NCI-H146 treated with DMSO at 0.1 percent for 48 hours (cell line): ENCODE measurements at regions not wholly inside any gene's neighbourhood (a gene's known extent, or its start where the extent isn't known, plus 50 kb on each side); places are given as distances from the start of the nearest gene placed in this dataset.

Experiments used
- DNase-seq: peaks from one replicate; lab custom pipeline; 2025; ENCODE audit not compliant: unreplicated experiment; lab: John Stamatoyannopoulos, UW

DNA sequence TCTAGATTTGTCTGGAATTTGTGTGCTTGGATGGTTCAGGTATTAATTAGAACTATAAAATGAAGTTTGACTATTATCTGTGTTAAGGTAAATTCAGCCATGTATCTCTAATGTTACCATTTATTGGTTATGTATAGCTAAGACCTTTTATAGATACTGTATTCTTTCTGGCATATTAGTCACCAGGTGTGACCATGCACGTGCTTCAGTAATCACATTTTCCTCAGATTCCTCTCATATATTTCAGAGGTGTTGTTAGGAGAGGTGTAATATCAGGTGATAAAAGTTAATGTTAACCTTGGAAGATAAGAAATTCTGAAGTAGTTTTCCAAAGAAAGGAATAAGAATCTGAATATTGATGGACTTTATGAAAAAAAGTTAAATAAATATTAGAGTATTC, 194.5 kb upstream of the KHDRBS2 start:
- no peak for DNase-seq

DNA sequence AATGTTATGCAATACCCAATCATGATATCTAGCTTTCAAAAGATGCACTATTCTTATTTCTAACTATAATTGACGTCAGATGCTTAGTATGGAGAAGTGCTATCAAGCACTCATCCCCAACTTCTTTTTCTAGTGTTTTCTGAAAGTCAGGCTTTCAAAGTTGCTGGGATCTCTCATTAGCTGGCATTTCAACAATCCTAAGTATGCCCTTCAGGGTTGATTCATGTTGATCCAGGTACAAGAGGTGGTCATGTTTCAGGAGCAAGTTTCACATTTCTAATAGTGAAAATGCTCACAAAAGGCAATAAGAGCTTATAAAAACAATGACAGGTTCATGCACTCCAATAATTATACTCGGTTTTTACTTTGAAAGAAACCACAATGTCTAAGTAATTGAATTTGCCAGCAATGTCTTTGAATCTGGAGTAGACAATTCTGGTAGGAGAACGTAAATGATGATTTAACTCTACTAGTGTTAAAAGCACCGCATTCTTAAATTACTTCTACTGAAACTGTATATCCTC, 193.7 kb upstream of the KHDRBS2 start:
- DNase-seq, result no peak

DNA sequence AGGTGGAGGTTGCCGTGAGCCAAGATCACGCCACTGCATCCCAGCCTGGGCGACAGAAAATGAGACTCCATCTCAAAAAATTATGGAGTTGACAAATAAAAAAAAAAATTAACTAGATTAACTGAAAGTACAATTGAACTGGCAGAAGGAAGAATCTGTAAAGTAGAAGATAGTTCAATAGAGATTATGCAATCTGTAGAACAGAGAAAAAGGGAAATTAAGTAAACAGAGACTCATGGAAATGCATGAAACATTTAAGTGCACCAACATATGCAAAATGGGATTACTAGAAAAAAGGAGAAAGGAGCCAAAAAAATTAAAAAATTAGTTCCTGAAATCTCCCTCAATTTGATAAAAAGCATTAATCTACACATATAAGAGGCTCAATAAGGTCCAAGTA, 188.8 kb upstream of the KHDRBS2 start:
- no peak for DNase-seq

DNA sequence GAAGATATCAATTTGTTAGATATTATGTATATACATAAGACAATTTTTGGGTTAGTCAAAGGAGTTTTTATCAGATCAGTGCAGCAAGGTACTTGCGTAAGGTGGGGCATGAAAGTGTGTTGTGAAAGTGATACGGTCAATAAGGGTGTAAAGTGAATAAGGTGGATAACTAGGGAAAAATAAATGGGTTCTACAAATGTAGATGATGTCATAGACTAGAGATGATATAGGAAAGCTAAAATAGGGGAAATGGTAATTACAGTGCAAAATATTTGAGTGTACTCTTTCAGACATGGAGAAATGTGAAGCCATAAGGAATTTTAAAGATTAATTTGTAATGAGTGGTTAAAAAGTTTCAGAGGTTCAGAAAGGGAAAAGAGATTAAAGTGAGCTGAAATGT, 180.6 kb upstream of the KHDRBS2 start:
- DNase-seq, result no peak

DNA sequence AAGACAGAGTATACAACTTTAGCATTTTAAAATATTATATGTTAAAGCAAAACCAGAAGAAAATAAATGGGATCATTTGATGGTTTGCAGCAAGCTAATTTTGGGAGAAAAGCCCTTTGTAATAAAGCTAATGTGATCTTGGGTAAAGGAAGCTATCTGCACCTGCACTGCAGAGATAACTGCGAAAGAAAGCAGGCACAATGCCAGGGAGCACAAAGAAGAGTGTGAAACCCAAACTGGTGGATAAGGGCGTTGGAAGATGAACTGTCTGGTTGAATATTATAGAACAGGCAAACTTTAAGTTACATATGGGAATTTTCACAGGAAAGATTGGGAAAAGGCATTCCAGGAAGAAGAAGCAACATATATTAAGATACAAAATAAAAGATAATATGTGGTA, 179.2 kb upstream of the KHDRBS2 start:
- DNase-seq, result no peak

DNA sequence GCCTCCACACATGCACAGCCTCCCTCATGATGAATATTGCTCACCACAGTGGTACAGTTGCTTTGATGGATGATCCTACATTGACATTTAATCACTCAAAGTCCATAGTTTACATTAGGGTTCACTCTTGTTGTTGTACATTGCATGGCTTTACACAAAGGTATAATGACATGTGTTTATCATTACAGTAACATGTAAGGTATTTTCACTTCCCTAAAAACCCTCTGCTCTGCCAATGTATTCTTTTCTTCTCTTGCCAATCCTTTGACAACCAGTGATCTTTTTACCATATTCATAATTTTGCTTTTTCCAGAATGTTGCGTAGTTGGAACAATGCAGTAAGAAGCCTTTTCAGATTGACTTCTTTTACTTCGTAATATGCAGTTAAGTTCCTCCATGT, 166.6 kb upstream of the KHDRBS2 start:
- no peak for DNase-seq

DNA sequence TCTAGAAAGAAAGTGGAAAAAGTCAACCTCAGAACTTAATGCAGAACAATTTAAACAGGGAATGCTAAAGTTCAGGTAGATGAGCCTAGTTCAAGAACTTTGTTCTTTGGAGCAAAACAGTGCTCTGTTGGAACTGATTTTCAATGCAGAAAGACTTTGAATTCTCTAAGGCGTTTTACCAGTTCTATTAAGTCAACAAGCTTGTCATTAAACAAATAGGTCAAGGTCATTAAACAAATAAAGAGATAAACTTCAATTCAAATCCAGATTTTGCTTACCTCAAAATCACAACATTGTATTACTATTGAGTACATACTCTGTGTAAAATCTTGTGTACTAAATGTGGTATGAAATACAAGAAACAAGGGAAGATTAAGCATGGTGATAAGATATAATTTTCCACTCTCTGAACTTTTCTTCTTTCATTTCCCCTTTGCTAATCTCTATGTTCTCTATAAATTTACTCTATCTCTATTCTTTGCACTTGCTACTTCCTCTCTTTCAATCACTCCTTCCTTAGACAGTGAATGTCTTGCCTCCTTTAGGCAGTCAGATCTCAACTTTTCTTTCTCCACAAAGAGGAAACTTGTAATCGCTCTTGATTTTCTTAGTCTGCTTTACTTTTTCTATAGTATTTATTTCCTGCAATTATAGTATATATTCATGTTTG, 160.8 kb upstream of the KHDRBS2 start:
- no peak for DNase-seq

DNA sequence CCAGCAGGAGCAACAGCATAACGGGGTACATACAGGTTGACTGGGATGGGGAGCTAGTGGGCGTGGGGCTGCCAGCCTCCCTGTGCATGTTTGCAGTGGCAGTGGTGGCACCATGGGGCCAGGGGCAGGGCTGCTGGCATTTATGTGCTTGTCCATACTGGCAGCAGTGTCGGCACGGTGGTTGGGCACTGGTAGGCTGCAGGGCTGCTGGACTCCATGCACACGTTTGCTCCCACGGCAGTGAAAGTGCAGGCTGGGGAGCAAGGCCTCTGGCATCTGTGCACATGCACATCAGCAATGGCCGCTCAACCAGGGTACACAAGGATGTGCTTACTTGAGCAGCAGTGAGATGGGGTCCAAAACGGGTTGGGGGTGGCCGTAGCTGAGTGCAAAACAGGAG, 159.5 kb upstream of the KHDRBS2 start:
- no peak for DNase-seq

DNA sequence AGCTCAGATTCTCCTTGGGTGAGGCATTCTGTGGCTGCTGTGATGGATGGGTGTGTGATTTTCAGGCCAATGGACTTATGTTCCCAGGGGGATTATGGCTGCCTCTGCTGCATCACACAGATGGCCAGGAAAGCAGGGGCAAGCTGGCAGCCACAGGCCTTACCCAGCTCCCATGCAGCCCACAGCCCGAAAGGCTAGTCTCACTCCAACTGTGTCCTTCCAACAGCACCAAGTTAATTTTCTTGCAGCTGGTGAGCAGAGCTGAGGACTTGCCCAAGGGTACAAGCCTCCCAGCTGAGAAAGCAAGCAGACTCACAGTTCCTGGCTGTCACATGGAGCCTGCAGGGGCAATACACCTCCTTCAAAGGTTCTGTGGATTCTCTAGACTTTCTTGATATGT, 155.2 kb upstream of the KHDRBS2 start:
- DNase-seq, result no peak

DNA sequence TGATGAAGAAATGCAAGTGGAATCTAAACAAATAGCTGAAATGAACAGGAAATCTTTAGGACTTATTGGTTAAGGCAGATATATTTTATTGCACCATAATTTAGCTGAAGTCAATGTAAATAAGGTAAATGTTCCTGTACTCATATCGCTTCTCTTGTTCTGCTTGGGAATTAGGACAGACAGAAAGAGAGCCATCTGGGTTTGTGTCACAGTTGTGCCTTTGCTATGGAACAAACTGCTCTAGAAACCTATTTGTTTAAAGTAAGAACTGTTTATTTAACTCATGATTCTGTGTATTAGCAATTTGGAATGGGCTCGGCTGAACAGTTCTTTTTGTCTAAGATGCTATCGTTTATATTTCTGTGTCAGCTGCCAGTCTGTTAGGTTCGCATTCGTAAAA, 143.8 kb upstream of the KHDRBS2 start:
- DNase-seq, result no peak

DNA sequence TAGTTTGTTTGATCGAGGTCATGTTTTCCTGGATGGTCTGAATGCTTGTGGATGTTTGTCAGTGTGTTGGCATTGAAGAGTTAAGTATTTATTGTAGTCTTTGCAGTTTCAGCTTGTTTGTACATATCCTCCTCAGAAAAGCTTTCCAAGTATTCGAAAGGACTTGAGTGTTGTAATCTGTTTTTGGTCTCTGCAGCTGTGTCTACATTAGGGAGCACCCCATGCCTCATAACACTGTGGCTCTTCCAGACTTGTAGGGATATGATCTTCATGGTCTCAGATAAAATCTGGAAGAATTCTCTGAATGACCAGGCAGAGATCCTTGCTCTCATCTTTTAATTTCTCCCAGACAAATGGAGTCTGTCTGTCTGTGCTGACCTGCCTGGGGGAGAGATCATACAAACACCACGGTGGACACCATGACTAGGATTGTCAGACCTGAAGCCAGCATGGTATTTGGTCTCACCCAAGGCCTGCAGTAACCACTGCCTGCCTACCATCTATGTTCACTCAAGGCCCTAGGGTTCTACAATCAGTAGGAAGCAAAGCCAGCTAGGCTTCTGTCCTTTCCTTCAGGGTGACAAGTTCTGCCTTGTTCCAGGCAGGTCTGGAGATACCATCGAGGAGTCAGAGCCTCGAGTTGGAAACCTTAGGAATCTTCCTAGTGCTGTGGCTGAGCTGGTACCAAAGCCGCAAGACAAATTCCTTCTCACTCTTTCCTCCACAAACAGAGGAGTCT, 114.7 kb upstream of the KHDRBS2 start:
- no peak for DNase-seq

DNA sequence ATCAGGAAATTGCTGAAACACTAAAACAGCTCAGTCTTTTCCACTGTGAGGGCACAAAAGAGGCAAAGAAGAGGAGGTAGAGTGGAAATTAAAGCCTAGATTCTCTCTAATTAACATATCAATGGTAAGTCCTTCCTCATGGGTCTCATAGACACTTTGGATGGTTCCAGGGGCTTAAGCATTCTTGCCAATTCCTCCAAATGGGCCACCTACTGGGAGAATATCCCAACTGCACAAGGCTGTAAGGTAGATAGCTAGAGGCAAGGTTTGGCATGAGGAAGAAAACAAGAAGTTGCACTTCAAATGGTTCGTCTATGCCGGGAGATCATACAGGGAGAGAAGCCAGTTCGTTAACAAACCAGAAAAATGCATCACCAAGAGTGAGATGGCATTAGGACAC, 107.6 kb upstream of the KHDRBS2 start:
- DNase-seq, result no peak

DNA sequence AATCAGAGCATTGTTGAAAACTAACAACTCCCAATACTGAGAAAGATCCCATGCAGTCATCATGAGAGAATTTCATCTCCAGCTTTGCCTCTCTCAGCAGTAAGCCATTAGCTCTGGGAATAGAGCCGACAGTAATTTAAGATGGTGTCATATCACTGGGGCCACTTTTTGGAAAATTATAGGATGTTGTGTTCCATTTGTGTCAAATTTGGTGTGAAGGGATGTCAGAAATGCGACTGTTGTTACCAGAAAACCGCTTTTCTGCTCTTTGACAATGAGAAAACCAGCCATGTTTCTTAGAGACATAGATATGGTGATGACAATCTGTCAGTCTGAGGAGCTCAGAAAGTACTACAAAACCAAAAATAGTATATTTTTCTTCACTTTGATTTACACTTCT, 106.3 kb upstream of the KHDRBS2 start:
- DNase-seq, result no peak

DNA sequence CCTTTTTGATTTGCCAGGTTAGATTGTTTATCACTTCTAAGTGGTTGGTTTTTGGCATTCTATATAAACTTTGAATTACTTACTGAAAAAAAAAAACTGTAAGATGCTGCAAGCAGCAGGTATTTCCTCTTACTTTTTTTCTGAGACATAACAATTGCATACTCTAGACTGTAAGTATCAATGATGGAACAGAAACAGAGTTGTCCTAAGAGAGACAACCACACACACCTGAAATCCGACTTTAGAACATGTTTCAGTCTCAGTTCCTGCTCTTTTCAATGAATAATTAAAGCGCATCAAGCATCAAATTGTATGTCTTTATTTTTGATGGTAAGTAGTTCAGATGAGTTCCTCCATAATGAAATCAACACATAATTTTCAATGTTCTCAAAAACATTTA, 105.3 kb upstream of the KHDRBS2 start:
- DNase-seq, result no peak

DNA sequence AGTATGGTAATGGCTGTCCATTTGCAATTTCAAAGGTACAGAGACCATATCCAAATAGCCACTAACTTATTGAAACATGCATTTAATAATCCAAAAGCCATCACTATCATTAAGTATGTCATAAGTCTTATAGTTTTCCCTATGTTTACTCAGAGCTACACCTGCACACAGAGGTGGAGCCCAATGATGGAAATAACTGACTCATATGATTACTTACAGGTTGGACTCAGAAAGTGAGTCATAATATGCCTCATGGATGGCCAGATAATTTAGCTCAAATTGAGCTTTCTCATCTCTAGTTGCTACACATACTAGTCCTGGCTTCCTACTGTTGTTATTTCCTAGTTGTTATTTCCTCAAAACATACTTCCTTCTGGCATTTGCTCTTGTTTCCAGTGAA, 104.4 kb upstream of the KHDRBS2 start:
- DNase-seq, result no peak

DNA sequence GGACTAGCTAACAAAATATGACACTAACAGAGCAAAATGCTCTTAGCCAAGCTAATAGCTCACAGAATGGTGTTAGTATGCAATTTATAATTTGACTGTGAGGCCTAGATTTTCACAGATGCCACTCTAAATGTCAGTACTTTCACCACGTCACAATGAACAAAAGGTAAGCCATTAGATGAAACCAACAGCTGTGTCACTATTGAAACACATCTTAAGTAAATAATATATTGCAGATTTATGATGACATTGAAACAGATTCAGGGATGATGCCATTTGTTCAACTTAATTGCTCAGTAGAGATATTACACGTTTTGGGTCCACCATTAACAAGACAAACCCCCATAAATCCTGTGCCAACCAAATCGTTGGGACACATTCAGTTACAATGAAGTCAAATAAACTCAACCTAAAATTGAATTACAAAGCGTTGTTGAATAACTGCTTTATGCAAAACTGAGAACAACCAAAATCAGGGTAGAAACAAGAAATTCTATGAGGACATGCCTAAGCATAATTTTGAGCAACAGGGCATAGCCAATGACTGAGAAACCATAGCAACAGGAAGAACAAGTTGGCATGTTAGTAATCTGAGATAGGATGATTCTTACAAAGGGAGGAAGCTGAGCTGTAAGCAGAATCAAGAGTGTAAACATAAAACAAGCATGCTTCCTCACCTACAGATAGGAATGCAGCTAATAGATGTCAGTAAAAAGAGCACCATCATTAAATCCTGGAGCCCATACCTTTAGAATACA, 85.6 kb upstream of the KHDRBS2 start:
- peak; percentile 1 for DNase-seq

DNA sequence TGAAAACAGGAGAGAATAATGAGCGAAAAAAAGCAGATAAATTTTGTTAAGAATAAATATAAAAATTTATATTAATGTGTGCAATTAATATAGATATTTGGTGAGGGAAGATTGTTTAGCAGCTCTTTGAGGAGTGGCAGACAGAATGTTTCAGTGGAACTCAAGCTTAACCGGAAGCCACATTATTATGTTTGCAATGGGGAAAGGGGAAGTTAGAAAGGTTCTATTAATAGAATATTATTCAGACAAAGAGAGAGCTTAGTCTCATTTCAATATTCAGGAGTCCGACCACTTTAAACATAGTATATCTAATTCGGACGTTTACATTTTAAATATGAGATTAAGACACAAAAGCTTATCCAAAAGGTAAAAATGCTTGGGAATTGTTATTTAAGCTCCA, 81.6 kb upstream of the KHDRBS2 start:
- DNase-seq, result no peak

DNA sequence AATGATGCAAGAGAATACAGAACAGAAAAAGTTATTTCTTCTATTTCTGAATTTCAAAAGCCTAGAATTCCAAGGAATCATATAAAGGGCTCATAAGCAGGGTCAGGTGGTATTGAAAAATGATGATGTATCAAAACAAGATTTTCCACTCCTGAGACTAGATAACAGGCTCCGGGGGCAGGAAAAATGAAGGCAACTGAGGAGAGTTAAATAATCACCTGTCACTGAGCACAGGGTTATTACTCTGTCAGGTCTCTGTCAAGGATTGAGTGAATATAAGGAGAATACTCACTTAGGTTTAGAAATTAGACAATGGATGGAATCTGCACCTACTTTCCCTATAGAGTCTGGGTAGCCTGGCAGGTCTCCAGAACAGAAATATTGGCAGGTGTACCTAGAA, 76.1 kb upstream of the KHDRBS2 start:
- no peak for DNase-seq

DNA sequence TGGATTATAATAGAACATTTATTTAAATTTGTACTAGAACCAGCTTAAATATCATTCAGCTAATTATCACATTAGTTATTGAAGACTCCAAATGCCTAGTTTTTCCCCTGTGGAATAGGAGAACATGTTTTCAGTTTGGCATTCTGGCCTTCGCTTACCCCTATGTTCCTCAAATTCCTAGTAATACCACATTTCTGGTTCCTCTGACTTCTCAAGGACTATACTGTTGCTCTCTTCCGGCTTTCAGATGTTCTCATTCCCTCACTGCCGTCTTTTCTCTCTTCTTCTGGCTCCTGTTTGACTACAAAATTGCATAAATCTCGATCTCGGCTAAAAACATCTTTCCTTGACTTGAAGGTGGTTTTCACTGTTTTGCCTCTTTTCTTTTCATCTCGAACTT, 71.8 kb upstream of the KHDRBS2 start:
- no peak for DNase-seq

DNA sequence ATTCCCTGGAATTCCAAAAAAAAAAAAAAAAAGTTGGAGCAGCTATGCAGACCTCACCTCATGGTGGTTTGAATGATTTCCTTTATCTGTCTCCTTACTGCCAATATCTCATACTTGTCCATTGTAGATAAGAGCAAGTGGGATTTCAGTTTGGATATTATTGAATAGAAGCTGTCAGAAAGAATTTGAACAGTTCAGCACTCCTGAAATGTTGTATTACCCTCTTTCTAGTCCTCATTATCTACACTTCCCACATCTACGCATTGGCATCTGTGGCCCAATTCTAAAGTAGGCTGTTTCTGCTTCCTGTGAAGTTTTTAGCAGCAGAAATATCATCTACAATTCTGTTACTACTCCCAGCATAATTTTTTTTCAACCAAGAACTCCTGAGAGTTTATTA, 68.2 kb upstream of the KHDRBS2 start:
- no peak for DNase-seq

DNA sequence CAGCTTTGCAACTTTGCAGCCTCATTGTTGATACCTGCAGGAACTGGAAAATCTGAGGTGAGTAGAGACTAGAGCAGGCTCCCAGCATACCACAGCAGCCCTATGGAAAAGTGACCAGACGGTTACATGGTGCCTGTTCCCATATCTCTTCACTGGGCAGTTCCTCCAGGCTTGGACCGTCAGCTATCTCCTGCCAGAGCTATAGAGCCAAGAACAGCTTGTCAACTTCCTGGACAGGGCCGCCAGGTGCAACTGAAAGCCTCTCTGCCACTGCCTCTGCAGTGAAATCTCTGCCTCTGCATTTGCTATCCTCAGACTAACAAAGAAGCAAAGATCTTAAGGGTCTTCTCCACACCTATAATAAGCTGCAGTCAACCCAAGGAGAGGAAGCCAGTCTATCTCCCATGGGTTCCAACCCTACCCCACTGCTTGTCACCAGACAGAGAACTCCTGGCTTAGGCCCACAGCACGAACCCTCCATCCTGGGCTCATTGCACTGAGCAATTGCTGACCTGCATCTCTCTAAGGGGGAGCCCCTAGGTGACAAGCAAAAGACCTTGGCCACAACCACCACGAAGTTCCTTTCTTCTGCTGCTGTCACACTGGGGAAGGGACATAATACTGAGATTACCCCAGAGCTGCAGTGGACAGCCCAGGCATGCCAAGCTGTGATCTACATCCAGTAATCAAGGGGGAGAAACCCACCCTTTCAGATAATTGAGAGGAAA, 60.1 kb upstream of the KHDRBS2 start:
- no peak for DNase-seq
